ENCODE measurements at regions not wholly inside any gene's neighbourhood (a gene's known extent, or its start where the extent isn't known, plus 50 kb on each side); places are given as distances from the start of the nearest gene placed in this dataset.

GRCh38 chr5:8576178-8576577 is 707.2 kb downstream of the MTRR start:
- DNase-seq, result no peak
- intact Hi-C loops (cut with DNase I), result no loop called here
- WGBS, 4 donors, result 72 to 85% (median 80%) methylated on average over 10 of the region's 10 CpGs
- Histone ChIP-seq H3K27me3 (no peaks in the 10 kb centered on the region), H3K27ac (no peak overlapping the region), H3K4me1 (no peaks in the 10 kb centered on the region), H3K4me3 (no peak overlapping the region), H3K9me3 (no peaks in the 10 kb centered on the region), H3K36me3 (no peaks in the 10 kb centered on the region)
- no peak for ATAC-seq
- no peak for TF ChIP-seq CTCF (IDR thresholded peaks at IDR 0.05)
- no peak for TF ChIP-seq POLR2A (IDR thresholded peaks at IDR 0.05)

GRCh38 chr5:8577792-8578191 is 708.8 kb downstream of the MTRR start:
- intact Hi-C loops (cut with DNase I), result no loop called here
- Histone ChIP-seq H3K4me3 (no peak overlapping the region), H3K9me3 (no peaks in the 10 kb centered on the region), H3K36me3 (no peaks in the 10 kb centered on the region), H3K27ac (no peak overlapping the region), H3K27me3 (no peaks in the 10 kb centered on the region), H3K4me1 (no peaks in the 10 kb centered on the region)
- no peak for DNase-seq
- ATAC-seq, result no peak
- 70 to 78% (median 73%) methylated on average over 3 of the region's 3 CpGs for WGBS, 4 donors
- TF ChIP-seq POLR2A (IDR thresholded peaks at IDR 0.05) (no peak), CTCF (IDR thresholded peaks at IDR 0.05) (no peak)

- ATAC-seq (no peak), DNase-seq (no peak)
- Histone ChIP-seq H3K36me3 (no peaks in the 10 kb centered on the region), H3K4me3 (no peak overlapping the region), H3K27ac (no peak overlapping the region), H3K4me1 (no peaks in the 10 kb centered on the region), H3K27me3 (no peaks in the 10 kb centered on the region), H3K9me3 (no peaks in the 10 kb centered on the region)
- WGBS, 4 donors, result 59 to 73% (median 59%) methylated on average over 3 to 4 of the region's 4 CpGs
- intact Hi-C loops (cut with DNase I), result no loop called here
- no peak for TF ChIP-seq CTCF (IDR thresholded peaks at IDR 0.05)
- no peak for TF ChIP-seq POLR2A (IDR thresholded peaks at IDR 0.05)
These were observed 711.4 kb downstream of the MTRR start for GRCh38 chr5:8580298-8580697.

GRCh38 chr5:8581047-8581446 is 712.1 kb downstream of the MTRR start:
- Histone ChIP-seq H3K9me3 (no peaks in the 10 kb centered on the region), H3K4me3 (no peak overlapping the region), H3K36me3 (no peaks in the 10 kb centered on the region), H3K4me1 (no peaks in the 10 kb centered on the region), H3K27me3 (no peaks in the 10 kb centered on the region), H3K27ac (no peak overlapping the region)
- intact Hi-C loops (cut with DNase I), result no loop called here
- DNase-seq, result no peak
- no peak for ATAC-seq
- TF ChIP-seq POLR2A (IDR thresholded peaks at IDR 0.05) (no peak), CTCF (IDR thresholded peaks at IDR 0.05) (no peak)
- 69 to 79% (median 74%) methylated on average over 2 of the region's 2 CpGs for WGBS, 4 donors

Measured in heart left ventricle (tissue), 16 donors.